MM.1S (cell line): ENCODE measurements at regions not wholly inside any gene's neighbourhood (a gene's known extent, or its start where the extent isn't known, plus 50 kb on each side); places are given as distances from the start of the nearest gene placed in this dataset.

Source experiments
- DNase-seq: peaks from one replicate; pipeline ENCODE4 v3.0.0-alpha.2; 2015
- H2AFZ ChIP-seq: fragments of 300-600 bp; sonication (generic); 2 replicates; pipeline ENCODE4 v1.6.0; 2016; ENCODE audit warnings: antibody characterized with exemption, low read length
- H3F3A ChIP-seq: fragments of 300-600 bp; sonication (generic); 2 replicates; pipeline ENCODE4 v1.6.1; 2016; ENCODE audit warnings: mild to moderate bottlenecking, antibody characterized with exemption, low read length, moderate library complexity, mixed read lengths; ENCODE audit not compliant: insufficient read depth
- H3K27ac ChIP-seq: fragments of 300-600 bp; sonication (generic); 2 replicates; pipeline ENCODE4 v1.5.1; 2016; ENCODE audit warnings: mild to moderate bottlenecking, low read length
- H3K27me3 ChIP-seq: fragments of 300-600 bp; sonication (generic); replicated peaks from 2 replicates; pipeline ENCODE4 v1.6.0; 2016; ENCODE audit warnings: low read length; ENCODE audit not compliant: insufficient read depth
- H3K36me3 ChIP-seq: fragments of 300-600 bp; sonication (generic); replicated peaks from 2 replicates; pipeline ENCODE4 v1.6.1; 2016; ENCODE audit warnings: mild to moderate bottlenecking, low read length, mixed read lengths; ENCODE audit not compliant: insufficient read depth
- H3K4me1 ChIP-seq: fragments of 300-600 bp; sonication (generic); 2 replicates; pipeline ENCODE4 v1.6.1; 2016; ENCODE audit warnings: low read length, mixed read lengths
- H3K4me2 ChIP-seq: fragments of 300-600 bp; sonication (generic); 2 replicates; pipeline ENCODE4 v1.6.0; 2016; ENCODE audit warnings: low read depth, low read length
- H3K4me3 ChIP-seq: fragments of 300-600 bp; sonication (generic); 2 replicates; pipeline ENCODE4 v1.5.1; 2016; ENCODE audit warnings: low read length, mixed read lengths
- H3K79me2 ChIP-seq: fragments of 300-600 bp; sonication (generic); 2 replicates; pipeline ENCODE4 v1.6.1; 2016; ENCODE audit warnings: mixed run types, low read length, mixed read lengths
- H3K9ac ChIP-seq: fragments of 300-600 bp; sonication (generic); 2 replicates; pipeline ENCODE4 v1.6.1; 2016; ENCODE audit warnings: low read length, mixed read lengths
- H3K9me2 ChIP-seq: fragments of 300-600 bp; sonication (generic); replicated peaks from 2 replicates; pipeline ENCODE4 v1.6.1; 2016; ENCODE audit warnings: mild to moderate bottlenecking, low read length, mixed read lengths; ENCODE audit not compliant: insufficient read depth
- H3K9me3 ChIP-seq: fragments of 300-600 bp; sonication (generic); replicated peaks from 2 replicates; pipeline ENCODE4 v1.6.1; 2016; ENCODE audit warnings: mild to moderate bottlenecking, low read length, mixed read lengths; ENCODE audit not compliant: insufficient read depth
- H4K20me1 ChIP-seq: fragments of 300-600 bp; sonication (generic); 2 replicates; pipeline ENCODE4 v1.6.1; 2016; ENCODE audit warnings: mild to moderate bottlenecking, low read length, moderate library complexity, mixed read lengths; ENCODE audit not compliant: insufficient read depth
- CTCF ChIP-seq: fragments of 300-600 bp; sonication (generic); IDR thresholded peaks from 2 replicates; pipeline ENCODE4 v1.5.1; 2016; ENCODE audit warnings: antibody characterized with exemption, low read length, mixed read lengths
- EZH2 ChIP-seq: fragments of 300-600 bp; sonication (generic); optimal IDR thresholded peaks from 2 replicates; pipeline ENCODE3; 2017; ENCODE audit warnings: low read depth, mild to moderate bottlenecking, antibody characterized with exemption, low read length, mixed read lengths
- EZH2phosphoT487 ChIP-seq: fragments of 300-600 bp; sonication (generic); IDR thresholded peaks from 2 replicates; pipeline ENCODE4 v1.6.1; 2018; ENCODE audit warnings: antibody characterized with exemption, low read length

- H3K9me2 ChIP-seq: no peaks in the 10 kb centered on the region
- H3K27ac ChIP-seq: no peak overlapping the region
- no peaks in the 10 kb centered on the region for H3K4me1 ChIP-seq
- no peak overlapping the region for H3K4me2 ChIP-seq
- H3K79me2 ChIP-seq: no peaks in the 10 kb centered on the region
- H3K9ac ChIP-seq: no peak overlapping the region
- H3F3A ChIP-seq: no peaks in the 10 kb centered on the region
- H2AFZ ChIP-seq: no peak overlapping the region
- no peaks in the 10 kb centered on the region for H3K9me3 ChIP-seq
- H3K27me3 ChIP-seq: no peaks in the 10 kb centered on the region
- DNase-seq: no peak
- no peaks in the 10 kb centered on the region for H3K36me3 ChIP-seq
- no peak overlapping the region for H3K4me3 ChIP-seq
- TF ChIP-seq EZH2 (no peak), EZH2phosphoT487 (no peak), CTCF (no peak)
- no peaks in the 10 kb centered on the region for H4K20me1 ChIP-seq
These were observed 325.6 kb upstream of the TNP1 start for GRCh38 chr2:217185265-217185995.

- Histone ChIP-seq H3K79me2 (no peaks in the 10 kb centered on the region), H3K9me2 (no peaks in the 10 kb centered on the region)
These were observed 324.4 kb upstream of the TNP1 start for GRCh38 chr2:217184242-217184641.

GRCh38 chr2:217183471-217183870 is 323.6 kb upstream of the TNP1 start:
- H3K4me3 ChIP-seq: no peak overlapping the region
- H3K79me2 ChIP-seq: no peaks in the 10 kb centered on the region
- TF ChIP-seq CTCF: no peak
- TF ChIP-seq EZH2phosphoT487: no peak
- no peak for TF ChIP-seq EZH2
- H3K27me3 ChIP-seq: no peaks in the 10 kb centered on the region
- no peak overlapping the region for H3K27ac ChIP-seq
- no peaks in the 10 kb centered on the region for H3K9me3 ChIP-seq
- no peaks in the 10 kb centered on the region for H3K36me3 ChIP-seq
- H3K9ac ChIP-seq: no peak overlapping the region
- H3K4me1 ChIP-seq: no peaks in the 10 kb centered on the region
- no peaks in the 10 kb centered on the region for H4K20me1 ChIP-seq
- no peak overlapping the region for H3K4me2 ChIP-seq
- no peak overlapping the region for H2AFZ ChIP-seq
- no peaks in the 10 kb centered on the region for H3F3A ChIP-seq
- DNase-seq: no peak
- H3K9me2 ChIP-seq: no peaks in the 10 kb centered on the region

More at GRCh38 chr2:217184242-217184641, 324.4 kb upstream of the TNP1 start:
- no peaks in the 10 kb centered on the region for H3F3A ChIP-seq
- no peaks in the 10 kb centered on the region for H3K36me3 ChIP-seq
- H3K4me3 ChIP-seq: no peak overlapping the region
- H3K27ac ChIP-seq: no peak overlapping the region
- DNase-seq: no peak
- no peaks in the 10 kb centered on the region for H3K27me3 ChIP-seq
- H3K9ac ChIP-seq: no peak overlapping the region
- H3K4me2 ChIP-seq: no peak overlapping the region
- H3K4me1 ChIP-seq: no peaks in the 10 kb centered on the region
- H4K20me1 ChIP-seq: no peaks in the 10 kb centered on the region
- no peaks in the 10 kb centered on the region for H3K9me3 ChIP-seq
- TF ChIP-seq CTCF (no peak), EZH2phosphoT487 (no peak)
- no peak overlapping the region for H2AFZ ChIP-seq
